HG02973 (cell line): ENCODE measurements at regions not wholly inside any gene's neighbourhood (a gene's known extent, or its start where the extent isn't known, plus 50 kb on each side); places are given as distances from the start of the nearest gene placed in this dataset.
"Not testable (repeated sequence)": the region's sequence is repeated elsewhere in the genome, so short reads cannot be mapped to it uniquely, and the experiment has no call there.

ENCODE experiments used
- ATAC-seq: cut with Tn5 transposase; IDR thresholded peaks from one replicate; pipeline ENCODE4 v1.9.1; 2021; ENCODE audit warnings: moderate library complexity; ENCODE audit not compliant: unreplicated experiment

DNA sequence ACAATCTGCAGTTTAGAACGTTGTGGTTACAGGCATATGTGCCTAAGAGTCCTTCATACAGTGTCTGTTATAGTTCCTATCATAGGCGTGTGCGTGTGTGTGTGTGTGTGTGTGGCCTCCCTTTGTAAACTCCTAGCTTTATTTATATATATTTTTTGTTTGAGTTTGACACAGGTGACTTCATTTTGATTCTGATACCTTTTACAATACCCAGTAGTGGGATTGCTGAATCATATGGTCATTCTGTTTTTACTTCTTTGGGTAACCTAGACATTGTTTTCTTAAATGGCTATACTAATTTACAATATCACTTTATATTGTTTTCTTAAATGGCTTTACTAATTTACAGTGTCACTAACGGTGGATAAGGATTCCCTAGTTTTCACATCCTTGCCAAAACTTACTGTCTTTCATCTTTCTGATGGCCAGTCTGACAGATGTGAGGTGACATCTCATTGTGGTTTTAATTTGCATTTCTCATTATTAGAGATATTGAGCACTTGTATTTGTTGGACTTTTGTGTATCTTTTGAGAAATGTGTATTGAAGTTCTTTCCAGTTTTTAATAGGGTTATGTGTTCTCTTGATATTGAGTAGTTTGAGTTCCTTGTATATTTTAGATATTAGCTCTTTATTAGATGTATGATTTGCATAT is 211.1 kb upstream of the NUDT6 start:
- peak; percentile 80 for ATAC-seq

DNA sequence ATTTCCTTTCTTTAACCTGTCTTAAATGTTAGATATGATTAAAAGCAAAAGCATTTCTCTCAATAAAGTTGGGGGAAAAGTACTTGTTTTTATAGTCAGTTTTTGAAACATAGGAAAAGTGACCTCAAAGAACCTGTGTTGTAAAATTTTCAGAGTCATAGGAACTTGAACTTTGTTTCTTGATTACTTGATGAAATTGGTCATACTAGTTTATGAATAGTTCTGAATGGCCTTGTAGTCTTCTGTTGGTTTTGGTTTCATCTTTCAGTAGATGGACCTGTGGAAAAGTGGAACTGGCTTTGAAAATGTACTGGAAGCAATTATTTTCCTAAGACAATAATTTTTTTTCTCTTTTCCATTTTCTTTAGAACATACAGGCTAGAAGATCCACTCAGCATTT is 222.2 kb upstream of the NUDT6 start:
- no peak for ATAC-seq

GRCh38 chr4:123158576-123158975 is 236.2 kb upstream of the NUDT6 start:
- no peak for ATAC-seq

- ATAC-seq: no peak
Measured at GRCh38 chr4:123159479-123159878, 237.1 kb upstream of the NUDT6 start.

DNA sequence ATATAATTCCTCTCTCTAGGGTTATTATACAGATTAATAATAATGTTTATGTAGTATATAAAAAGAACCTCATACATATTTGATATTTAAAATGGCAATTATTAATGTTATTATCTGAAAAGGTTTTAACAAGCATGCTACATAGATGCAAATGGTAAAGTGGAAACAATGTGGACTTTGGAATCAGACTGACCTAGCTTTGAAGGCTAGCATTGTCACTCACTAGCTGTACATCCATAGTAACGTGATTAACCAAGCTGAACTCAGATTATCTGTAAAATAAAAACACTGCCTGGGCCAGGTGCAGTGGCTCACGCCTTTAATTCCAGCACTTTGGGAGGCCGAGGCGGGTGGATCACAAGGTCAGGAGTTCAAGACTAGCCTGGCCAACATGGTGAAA is 233.7 kb upstream of the SPRY1 start:
- ATAC-seq: no peak

GRCh38 chr4:123163501-123163900 is 233.1 kb upstream of the SPRY1 start:
- no peak for ATAC-seq

DNA sequence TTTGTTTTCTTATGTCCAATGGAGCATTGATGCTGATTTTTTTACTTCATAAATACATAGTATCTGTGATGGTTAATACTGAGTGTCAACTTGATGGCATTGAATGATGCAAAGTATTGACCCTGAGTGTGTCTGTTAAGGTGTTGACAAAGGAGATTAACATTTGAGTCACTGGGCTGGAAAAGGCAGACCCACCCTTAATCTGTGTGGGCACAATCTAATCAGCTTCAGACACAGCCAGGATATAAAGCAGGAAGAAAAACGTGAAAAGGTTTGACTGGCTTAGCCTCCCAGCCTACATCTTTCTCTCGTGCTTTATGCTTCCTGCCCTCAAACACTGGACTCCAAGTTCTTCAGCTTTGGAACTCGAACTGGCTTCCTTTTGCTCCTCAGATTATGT is 230.6 kb upstream of the SPRY1 start:
- ATAC-seq: no peak

- ATAC-seq: no peak
Measured at GRCh38 chr4:123167931-123168330, 228.7 kb upstream of the SPRY1 start.

- no peak for ATAC-seq
Measured at GRCh38 chr4:123168812-123169211, 227.8 kb upstream of the SPRY1 start.

- ATAC-seq: no peak
Measured at GRCh38 chr4:123170843-123171242, 225.8 kb upstream of the SPRY1 start.

DNA sequence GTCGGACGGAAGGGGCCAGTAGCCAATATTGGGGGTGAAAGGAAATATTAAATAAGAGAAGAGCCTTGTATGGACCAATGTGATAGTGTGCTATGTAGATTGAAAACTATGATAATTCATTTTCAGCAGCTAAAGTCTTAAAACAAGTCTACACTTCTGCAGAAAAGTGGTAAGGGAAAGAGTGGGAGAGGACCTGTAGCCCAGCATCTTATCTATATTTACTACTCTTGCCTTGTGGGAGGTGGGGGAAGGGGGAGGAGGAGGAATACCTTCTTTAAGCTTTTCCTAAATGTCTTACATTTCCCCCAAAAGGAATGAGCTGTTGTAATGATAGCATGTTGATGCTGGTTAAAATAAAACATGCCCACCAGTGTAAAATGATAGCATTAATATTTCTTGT is 220.0 kb upstream of the SPRY1 start:
- ATAC-seq: no peak

GRCh38 chr4:123182289-123182688 is 214.3 kb upstream of the SPRY1 start:
- no peak for ATAC-seq

DNA sequence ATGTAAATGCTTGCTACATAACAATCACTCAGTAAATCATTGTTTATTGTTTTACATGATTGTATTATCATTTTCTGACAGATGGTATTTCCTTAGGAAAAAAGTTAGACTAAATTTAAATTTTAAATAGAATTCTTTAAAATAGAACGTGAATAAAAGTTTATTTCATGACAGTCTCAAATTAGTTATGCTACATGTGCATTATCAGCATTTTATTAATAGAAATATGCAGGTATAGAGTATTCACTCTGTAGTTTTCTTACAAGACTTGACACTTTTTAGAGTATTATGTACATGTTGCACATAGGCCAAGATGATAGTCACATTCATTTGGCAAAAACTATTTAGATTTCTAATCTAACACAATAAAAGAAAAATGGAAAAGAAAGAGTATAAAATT is 213.3 kb upstream of the SPRY1 start:
- ATAC-seq: no peak

GRCh38 chr4:123183754-123184153 is 212.8 kb upstream of the SPRY1 start:
- not testable (repeated sequence) for ATAC-seq

GRCh38 chr4:123186731-123187130 is 209.9 kb upstream of the SPRY1 start:
- no peak for ATAC-seq

GRCh38 chr4:123190176-123190575 is 206.4 kb upstream of the SPRY1 start:
- ATAC-seq: no peak

DNA sequence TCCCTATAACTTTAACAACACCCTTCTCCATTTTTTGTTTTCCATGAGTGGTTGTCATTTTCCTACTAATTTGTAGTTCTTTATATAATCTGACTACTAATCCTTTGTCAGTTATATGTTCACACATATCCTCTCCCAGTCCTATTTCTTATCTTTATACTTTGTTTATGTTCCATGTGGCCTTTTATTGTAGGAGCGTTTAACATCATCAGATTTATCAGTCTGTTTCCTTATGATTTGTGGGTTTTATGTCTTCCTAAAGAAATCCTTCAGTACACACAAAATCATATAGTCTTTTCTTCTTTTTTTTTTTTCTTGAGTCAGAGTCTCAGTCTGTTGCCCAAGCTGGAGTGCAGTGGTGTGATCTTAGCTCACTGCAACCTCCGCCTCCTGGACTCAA is 204.9 kb upstream of the SPRY1 start:
- no peak for ATAC-seq

DNA sequence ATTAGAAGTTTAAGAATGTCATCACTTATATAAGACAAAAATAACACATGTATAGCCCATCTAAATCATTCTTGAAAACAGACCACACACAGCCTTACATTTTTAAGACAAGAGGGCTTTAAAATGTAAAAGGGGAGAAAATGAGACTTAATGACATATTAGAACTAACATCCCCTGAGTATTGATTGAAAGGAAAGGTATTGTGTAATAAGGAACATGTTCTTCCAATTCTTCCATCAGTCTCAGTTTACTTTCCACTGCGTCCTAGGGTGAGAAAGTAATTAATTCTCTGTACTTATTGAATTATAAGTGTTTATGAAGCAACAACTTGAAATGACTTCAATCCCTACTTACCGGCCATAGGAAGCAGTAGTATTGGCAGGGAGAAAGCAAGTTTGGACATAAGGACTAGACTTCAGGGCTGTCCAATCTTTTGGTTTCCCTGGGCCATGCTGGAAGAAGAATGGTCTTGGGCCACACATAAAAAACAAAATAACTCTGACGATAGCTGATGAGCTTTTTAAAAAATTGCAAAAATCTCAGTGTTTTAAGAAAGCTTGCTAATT is 202.7 kb upstream of the SPRY1 start:
- ATAC-seq: no peak

- no peak for ATAC-seq
Measured at GRCh38 chr4:123198706-123199105, 197.9 kb upstream of the SPRY1 start.

GRCh38 chr4:123200051-123200940 is 196.3 kb upstream of the SPRY1 start:
- ATAC-seq: no peak

- ATAC-seq: no peak
Measured at GRCh38 chr4:123204737-123205136, 191.9 kb upstream of the SPRY1 start.

DNA sequence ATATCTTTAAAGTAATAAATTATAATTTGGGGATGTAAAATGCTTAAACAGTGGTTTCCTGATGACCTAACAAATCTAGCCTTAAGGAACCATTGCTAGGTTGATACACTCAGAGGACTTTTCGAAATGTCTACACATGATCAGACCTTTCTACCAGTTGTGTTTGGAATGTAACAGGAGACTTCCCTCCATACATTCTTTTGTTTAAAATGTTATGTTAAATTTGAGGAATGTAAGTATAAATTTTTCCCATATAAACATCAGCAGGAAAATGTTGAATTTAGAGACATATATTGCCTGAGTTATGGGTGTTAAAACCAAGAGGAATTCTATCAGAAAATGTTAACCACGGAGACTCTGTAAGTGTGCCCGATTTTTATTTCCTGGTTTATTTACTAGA is 190.6 kb upstream of the SPRY1 start:
- ATAC-seq: no peak
